ENCODE measurements at regions not wholly inside any gene's neighbourhood (a gene's known extent, or its start where the extent isn't known, plus 50 kb on each side); places are given as distances from the start of the nearest gene placed in this dataset.

GRCh38 chr11:98195300-98195699 is 825.4 kb upstream of the CNTN5 start:
- TF ChIP-seq POLR2A (IDR thresholded peaks at IDR 0.05) (no peak), CTCF (IDR thresholded peaks at IDR 0.05) (no peak)

All from esophagus squamous epithelium (tissue), 4 donors.